ENCODE measurements at regions not wholly inside any gene's neighbourhood (a gene's known extent, or its start where the extent isn't known, plus 50 kb on each side); places are given as distances from the start of the nearest gene placed in this dataset.

- in situ Hi-C loops (cut with MboI; ENCODE audit: low sequenced_read_pairs) (no loop called here), dilution Hi-C loops (cut with HindIII; ENCODE audit: low sequenced_read_pairs, unreplicated experiment) (no loop called here), intact Hi-C loops (cut with micrococcal nuclease) (no loop called here)
- no peak overlapping the region for H4K8ac ChIP-seq (ENCODE audit: low read depth in 2 of 2, low read length in 2 of 2)
- no peaks in the 10 kb centered on the region for H4K20me1 ChIP-seq (ENCODE audit: insufficient read depth, low read length)
- no peak overlapping the region for H2BK20ac ChIP-seq (ENCODE audit: low read depth, low read length)
- DNase-seq, result no peak
- no peak overlapping the region for H3K56ac ChIP-seq (ENCODE audit: extremely low read depth, insufficient read depth, low read length)
- no peak overlapping the region for H4K5ac ChIP-seq (ENCODE audit: low read depth, low read length)
- H3K36me3 ChIP-seq (ENCODE audit: control insufficient read depth, insufficient read depth, low read length), result no peaks in the 10 kb centered on the region
- no peak overlapping the region for H3K18ac ChIP-seq (ENCODE audit: low read depth, low read length)
- peaks cover 11% of the 10 kb centered on the region; the same call in 1 of the 2 replicates for H3K27me3 ChIP-seq (ENCODE audit: control insufficient read depth, insufficient read depth, low read length)
- H3K4me2 ChIP-seq (ENCODE audit: low read depth, low read length), result no peak overlapping the region
- ChIA-PET POLR2A (ENCODE audit: unreplicated experiment) (no interaction called here), CTCF (no interaction called here)
- no peak overlapping the region for H4K91ac ChIP-seq (ENCODE audit: insufficient read depth, low read depth, low read length)
- H2BK15ac ChIP-seq (ENCODE audit: low read depth, low read length), result no peak overlapping the region
- H2AK5ac ChIP-seq (ENCODE audit: low read depth, low read length), result no peak overlapping the region
- H3K9me3 ChIP-seq (ENCODE audit: control insufficient read depth, insufficient read depth, low read length), result peaks cover 7% of the 10 kb centered on the region
- no peak overlapping the region for H3K27ac ChIP-seq (ENCODE audit: insufficient read depth, low read length)
- H3K4me3 ChIP-seq (ENCODE audit: insufficient read depth, low read depth, low read length), result no peak overlapping the region
- H3K79me1 ChIP-seq (ENCODE audit: low read depth in 1 of 2, low read length in 2 of 2), result no peaks in the 10 kb centered on the region
- H3K4ac ChIP-seq (ENCODE audit: low read depth, low read length), result no peak overlapping the region
- no peak overlapping the region for H2BK120ac ChIP-seq (ENCODE audit: low read depth, low read length)
- no peak overlapping the region for H3K9ac ChIP-seq (ENCODE audit: low read depth, low read length)
- no peak overlapping the region for H3K23ac ChIP-seq (ENCODE audit: low read depth, low read length)
- no CpG with 5 or more reads among the region's 4 CpGs for WGBS, 2 experiments (ENCODE audit: extremely low coverage in 2 of 2, insufficient read length in 1 of 2)
- no peak overlapping the region for H2BK5ac ChIP-seq (ENCODE audit: low read depth, low read length, poor library complexity, severe bottlenecking)
- no peak overlapping the region for H2AK9ac ChIP-seq (replicated peaks; ENCODE audit: low read depth, low read length, poor library complexity)
- H2AFZ ChIP-seq (replicated peaks; ENCODE audit: low read length, poor library complexity), result no peak overlapping the region
- no peak overlapping the region for H3K14ac ChIP-seq (replicated peaks; ENCODE audit: low read depth, low read length)
- TF ChIP-seq RCOR1 (IDR thresholded peaks at IDR 0.05; ENCODE audit: insufficient replicate concordance, low read length) (no peak), BHLHE40 (IDR thresholded peaks at IDR 0.05; ENCODE audit: low read depth, low read length) (no peak), CHD1 (IDR thresholded peaks at IDR 0.05; ENCODE audit: low read depth, low read length) (no peak), MAFK (IDR thresholded peaks at IDR 0.05; ENCODE audit: low read depth, low read length) (no peak), NFE2L2 (IDR thresholded peaks at IDR 0.05; ENCODE audit: low read depth, low read length) (no peak), CTCF (conservative IDR thresholded peaks at IDR 0.05; ENCODE audit: low read depth, low read length) (no peak), ELK1 (IDR thresholded peaks at IDR 0.05; ENCODE audit: borderline replicate concordance, low read depth, low read length) (no peak), POLR2A (IDR thresholded peaks at IDR 0.05; ENCODE audit: low read depth, low read length) (no peak), MAZ (IDR thresholded peaks at IDR 0.05; ENCODE audit: borderline replicate concordance, low read depth, low read length) (no peak), MXI1 (IDR thresholded peaks at IDR 0.05; ENCODE audit: borderline replicate concordance, low read depth, low read length) (no peak), USF2 (IDR thresholded peaks at IDR 0.05; ENCODE audit: low read depth, low read length) (no peak), FOS (IDR thresholded peaks at IDR 0.05; ENCODE audit: low read depth, low read length) (no peak), CEBPB (IDR thresholded peaks at IDR 0.05; ENCODE audit: low read depth, low read length) (no peak), SMC3 (IDR thresholded peaks at IDR 0.05; ENCODE audit: low read depth, low read length) (no peak), RFX5 (IDR thresholded peaks at IDR 0.05; ENCODE audit: low read depth, low read length) (no peak), RAD21 (IDR thresholded peaks at IDR 0.05; ENCODE audit: low read length) (no peak)
- H3K9me1 ChIP-seq (ENCODE audit: insufficient read depth, low read length), result no peaks in the 10 kb centered on the region
- BruUV-seq (replicated peaks), result no TSS peak
- ATAC-seq (ENCODE audit: low read depth), result no peak
- H3K4me1 ChIP-seq (ENCODE audit: control insufficient read depth, insufficient read depth, low read length), result no peaks in the 10 kb centered on the region; the same call in 1 of the 2 replicates
Measured at GRCh38 chr1:25011275-25011674, 81.2 kb upstream of the RUNX3 start.

All from IMR-90 (cell line).